Activated CD8-positive, alpha-beta memory T cell treated with anti-CD3 and anti-CD28 coated beads for 1 hour (primary cell): ENCODE measurements at regions not wholly inside any gene's neighbourhood (a gene's known extent, or its start where the extent isn't known, plus 50 kb on each side); places are given as distances from the start of the nearest gene placed in this dataset.
"Not testable (repeated sequence)": the region's sequence is repeated elsewhere in the genome, so short reads cannot be mapped to it uniquely, and the experiment has no call there.

Experiments used
- DNase-seq, 2 donors: peaks; one replicate each; pipeline ENCODE4 v3.0.0-alpha.2; 2020; ENCODE audit warnings: low read depth in 1 of 2; ENCODE audit errors: extremely low read depth in 1 of 2

DNA sequence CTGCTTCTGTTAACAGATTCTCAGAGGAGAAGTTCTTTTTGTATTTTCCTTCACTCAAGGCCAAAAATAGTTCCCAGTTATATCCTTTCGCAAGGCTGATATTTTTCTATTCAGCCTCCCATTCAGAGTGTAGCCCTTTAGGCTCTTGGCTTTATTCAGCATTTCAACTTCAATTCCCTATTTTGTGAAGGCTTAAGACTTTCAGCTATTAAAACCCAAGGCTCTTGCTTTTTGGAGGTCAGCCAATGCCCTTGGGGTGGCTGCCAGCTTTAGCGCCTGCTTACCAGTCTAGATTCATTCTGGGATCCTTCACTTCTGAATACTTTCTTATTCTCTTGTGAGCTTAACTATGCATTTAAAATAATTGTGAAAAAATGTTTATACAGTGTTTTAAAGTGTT is 57.3 kb upstream of the ADGRA3 start:
- DNase-seq, result no peak

DNA sequence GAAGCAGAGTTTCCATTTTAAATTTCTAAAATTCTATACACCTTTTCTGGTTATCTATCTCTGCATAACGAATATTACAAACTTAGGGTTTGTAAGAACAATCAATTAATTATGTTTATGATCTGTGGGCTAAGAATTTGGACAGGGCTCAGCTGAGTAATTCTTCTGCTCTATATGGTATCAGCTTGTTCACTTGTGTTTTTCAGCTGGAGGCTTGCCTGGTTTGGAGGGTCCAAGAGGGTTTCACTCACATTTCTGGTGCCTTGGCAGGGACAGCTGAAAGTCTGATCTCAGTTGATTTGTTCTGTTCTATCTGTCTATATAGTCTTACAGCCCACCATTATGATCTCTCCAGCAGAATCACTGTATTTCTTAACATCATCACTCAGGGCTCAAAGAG is 57.8 kb upstream of the ADGRA3 start:
- no peak for DNase-seq

DNA sequence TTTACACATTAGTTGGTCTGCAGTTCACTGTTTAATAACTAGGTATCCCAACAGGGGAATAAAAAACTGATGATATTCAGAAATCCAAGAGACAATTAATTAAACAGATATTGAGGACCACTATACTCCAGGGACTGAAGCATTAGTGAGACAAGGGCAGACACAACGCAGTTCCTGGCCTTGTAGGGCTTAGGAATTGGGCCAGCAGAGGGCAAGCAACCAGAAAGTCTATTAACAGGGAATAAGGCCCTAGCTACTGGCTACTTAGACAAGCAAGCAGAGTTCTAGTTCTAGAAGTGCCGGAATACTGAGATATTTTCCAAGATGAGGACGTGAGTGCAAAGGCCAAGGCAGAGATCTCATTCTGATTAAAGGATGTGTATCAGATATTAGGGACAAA is 58.6 kb upstream of the ADGRA3 start:
- no peak for DNase-seq

DNA sequence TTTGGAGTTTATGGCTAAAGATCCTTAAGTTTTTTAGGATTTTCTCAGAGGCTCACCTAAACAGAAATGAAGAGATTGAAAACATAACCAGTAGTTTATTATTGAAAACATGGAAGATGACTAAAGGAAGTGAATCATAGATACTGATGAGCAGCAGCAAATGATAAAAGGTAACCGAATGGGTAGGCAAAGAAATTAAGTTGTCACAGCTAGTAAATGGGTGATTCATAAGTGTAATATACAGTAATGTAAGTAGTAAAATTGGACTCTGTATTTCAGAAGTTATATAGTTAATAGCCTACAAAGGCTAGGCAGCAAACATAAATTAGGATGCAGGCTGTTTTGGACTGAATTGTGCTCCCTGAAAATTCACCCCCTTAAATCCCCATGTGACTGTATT is 59.0 kb upstream of the ADGRA3 start:
- DNase-seq, result no peak

DNA sequence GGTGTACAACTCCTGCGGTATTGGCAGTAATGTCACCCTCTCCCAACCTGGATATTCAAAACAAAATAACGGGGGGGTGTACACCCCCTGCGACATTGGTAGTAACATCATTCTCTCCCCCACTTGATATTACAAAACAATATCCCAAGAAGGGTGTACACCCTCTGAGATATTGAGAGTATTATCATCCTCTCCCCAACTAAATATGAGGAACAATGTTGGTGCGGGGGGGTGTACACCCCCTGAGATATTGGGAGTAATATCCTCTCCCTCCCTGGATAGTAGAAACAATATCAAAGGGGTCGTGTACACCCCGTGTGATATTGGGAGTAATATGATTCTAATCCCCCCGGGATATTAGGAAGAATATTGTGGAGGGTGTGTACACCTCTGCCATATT is 71.4 kb upstream of the ADGRA3 start:
- no peak for DNase-seq

DNA sequence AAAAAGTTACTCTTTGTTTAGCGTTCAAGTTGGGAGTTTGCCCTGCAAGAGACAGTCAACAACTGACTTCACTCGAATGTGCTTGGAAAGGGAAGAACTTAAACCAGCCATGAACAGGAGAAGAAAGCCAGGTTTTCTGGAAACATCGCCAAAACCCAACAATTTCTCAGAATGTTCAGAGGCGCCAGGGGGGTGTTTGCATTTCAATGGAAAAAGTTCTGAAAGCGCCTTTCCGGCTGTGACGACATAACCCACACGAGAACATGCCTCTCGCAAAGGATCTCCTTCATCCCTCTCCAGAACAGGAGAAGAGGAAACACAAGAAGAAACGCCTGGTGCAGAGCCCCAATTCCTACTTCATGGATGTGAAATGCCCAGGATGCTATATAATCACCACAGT is 78.1 kb upstream of the ADGRA3 start:
- DNase-seq, result no peak

DNA sequence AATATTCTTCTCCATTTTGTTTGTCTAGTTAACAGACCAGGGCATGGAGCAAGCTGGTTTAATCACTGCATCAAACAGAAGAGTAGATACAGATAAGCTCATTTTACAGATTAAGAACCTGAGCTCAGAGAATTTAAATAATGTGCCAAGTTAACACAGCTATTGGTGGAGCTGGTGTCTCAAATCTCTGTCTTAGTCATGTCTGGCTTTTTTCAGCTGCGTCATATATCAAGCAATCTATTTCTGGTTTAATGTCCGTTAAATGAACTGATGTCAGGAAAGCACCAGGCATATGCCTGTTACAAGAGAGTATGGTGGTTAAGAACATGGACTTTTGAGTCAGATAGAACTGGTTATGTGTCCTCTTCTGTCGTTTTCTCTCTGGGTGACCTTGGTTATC is 79.8 kb upstream of the ADGRA3 start:
- no peak for DNase-seq

DNA sequence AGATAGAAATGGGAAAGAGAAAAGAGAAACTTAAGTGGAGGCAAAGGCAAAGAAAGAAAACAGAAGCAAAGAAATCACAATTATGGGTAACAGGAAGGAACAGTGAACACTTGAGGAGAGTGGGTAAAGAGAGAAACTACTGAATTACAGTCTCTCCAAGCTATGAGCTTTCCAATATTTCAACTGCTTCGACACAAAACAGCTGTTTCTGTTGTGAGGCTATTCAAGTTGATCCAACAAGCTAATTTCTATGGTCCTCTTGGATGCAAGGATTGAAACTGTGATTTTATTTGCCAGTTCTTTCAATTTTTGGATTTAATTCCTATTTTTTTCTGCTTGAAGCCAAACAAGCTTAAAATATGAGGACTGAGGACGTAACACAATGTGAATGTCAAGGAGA is 80.5 kb upstream of the ADGRA3 start:
- no peak for DNase-seq

DNA sequence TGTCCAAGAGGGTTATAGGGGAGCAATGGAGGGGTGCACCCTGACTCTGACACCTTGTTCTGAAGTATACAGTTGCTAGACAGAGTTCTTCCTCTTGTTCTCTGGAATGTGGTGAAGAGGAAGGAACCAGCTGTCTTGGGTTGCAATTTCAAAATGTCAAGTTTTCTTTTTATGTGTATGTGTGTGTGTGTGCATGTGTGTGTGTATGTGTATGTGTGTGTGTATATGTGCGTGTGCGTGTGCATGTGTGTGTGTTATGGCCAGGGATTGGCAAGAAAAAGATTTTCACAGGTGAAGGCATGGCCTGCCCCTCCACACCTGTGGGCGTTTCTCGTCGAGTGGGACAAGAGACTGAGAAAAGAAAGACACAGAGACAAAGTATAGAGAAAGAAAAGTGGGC is 81.6 kb upstream of the ADGRA3 start:
- no peak for DNase-seq

DNA sequence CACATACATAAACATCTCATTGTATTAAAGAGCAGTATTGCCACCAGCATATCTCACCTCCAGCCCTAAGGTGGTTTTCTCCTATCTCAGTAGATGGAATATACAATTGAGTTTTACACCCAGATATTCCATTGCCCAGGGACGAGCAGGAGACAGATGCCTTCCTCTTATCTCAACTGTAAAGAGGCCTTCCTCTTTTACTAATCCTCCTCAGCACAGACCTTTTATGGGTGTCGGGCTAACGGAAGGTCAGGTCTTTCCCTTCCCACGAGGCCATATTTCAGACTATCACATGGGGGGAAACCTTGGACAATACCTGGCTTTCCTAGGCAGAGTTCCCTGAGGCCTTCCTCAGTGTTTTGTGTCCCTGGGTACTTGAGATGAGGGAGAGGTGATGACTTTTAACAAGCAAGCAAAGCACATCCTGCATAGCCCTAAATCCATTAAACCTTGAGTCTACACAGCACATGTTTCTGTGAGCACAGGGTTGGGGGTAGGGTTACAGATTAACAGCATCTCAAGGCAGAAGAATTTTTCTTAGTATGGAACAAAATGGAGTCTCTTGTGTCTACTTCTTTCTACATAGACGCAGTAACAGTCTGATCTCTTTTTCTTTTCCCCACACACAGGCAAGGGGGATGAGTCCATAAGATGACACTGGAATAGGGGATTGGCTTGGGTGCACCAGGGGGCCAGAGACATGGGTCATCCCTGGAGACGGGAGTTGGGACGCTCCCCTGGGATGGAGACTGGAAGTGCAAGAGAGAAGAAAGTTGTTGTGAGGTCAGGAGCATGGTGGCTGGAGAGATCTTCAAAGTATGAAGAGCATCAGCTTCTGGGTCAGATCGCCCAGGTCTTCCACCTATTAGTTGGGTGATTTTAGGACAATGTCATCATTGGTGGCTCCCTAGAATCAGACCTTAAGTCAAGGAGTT is 82.5 kb upstream of the ADGRA3 start:
- DNase-seq, result not testable (repeated sequence)

DNA sequence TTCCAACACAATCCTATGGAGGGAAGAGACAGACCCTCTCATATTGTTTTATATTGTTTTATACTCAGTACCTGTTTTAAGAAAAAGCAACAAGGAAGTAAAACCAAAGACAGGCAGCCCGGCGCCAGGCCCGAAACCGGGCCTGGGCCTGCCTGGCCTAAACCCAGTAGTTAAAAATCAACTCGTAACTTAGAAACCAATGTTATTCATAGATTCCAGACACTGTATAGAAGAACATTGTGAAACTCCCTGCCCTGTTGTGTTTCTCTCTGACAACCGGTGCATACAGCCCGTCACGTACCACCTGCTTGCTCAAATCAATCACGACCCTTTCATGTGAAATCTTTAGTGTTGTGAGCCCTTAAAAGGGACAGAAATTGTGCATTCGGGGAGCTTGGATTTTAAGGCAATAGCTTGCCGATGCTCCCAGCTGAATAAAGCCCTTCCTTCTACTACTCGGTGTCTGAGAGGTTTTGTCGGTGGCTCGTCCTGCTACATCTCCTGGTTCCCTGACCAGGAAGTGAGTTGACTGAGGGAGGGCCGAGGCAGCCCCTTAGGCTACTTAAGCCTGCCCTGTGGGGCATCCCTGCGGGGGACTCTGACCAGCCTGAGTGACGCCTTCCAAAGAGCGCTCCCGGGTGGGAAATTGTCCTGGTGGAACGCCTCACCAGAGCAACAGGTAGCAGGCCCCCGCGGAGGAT is 83.5 kb upstream of the ADGRA3 start:
- not testable (repeated sequence) for DNase-seq

DNA sequence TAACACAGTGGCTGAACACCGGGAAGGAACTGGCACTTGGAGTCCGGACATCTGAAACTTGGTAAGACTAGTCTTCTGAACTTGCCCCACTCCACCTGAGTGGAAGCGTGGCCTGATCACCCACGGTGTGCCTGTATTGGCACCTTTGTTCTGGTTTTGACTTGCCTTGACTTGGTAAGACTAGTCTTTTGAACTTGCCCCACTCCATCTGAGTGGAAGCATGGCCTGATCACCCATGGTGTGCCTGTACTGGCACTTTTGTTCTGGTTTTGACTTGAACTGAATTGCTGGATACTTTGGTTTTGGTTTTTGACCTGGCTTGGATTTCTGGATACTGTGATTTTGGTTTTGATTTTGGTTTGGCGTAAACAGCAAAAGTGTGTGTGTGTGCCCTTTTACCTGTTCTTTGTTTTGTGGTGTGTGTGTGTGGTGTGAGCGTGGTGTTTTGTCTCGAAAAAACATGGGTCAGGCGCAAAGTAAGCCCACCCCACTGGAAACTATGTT is 84.1 kb upstream of the ADGRA3 start:
- DNase-seq, result not testable (repeated sequence)

DNA sequence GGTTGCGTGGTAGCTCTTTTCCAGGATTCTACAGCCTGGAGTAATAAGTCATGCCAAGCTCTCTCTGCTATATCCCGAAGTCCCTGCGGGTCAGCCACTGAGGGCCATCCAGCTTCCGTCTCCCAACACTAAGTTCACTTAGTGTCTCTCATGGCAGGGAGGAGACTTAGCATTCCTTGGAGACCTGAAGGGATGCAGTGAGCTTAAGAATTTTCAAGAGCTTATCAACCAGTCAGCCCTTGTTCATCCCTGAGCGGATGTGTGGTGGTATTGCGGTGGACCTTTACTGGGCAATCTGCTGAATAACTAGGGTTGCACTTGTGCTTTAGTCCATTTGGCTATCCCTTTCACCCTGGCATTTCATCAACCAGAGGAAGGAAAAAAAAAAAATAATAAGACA is 85.8 kb upstream of the ADGRA3 start:
- DNase-seq, result not testable (repeated sequence)

DNA sequence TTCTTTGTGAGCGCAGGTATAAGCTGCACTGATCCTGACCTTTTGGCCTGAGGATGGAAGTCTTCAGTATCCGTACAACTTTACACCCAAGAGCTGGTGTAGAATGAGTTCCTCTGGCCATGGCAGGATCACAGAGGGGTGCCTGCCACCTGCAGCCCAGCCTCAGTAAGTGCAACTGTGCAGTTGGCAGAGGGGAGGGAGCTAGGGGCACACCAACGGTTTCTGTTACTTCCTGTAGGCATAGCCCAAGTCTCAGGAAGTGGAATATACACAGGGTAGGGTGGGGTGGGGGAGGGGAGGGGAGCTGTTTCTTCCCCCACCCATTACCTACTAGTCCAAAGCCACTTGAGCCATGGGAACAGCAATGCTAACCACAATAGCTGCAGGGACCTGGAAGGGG is 85.4 kb upstream of the GBA3 start:
- peak in 1 of 2 donors; percentile 13 for DNase-seq

DNA sequence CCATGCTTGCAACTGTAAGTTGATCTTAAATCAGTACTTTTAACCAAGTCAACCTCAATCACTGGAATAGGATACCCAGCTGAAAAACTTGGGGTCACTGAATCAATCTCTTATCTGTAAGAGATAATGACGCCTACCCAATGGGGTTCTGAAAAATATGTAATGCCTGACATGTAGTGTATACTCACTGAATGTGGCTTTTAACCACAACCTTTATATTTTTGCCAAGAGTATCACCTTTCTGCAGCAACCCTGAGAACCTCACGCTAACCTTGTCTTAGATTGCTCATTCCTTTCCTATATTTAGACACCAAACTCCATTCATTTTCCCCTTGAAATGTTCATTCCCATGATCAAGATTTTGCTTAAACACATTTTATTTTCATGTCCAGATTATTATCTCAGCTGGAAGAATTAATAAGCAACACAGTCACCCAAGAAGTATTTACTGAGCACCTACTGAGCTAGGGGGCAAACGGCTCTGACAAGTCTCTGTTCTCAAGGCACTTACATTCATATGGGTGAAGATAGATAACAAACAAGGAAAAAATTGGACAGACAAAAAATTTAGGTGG is 82.7 kb upstream of the GBA3 start:
- DNase-seq, result not testable (repeated sequence)

DNA sequence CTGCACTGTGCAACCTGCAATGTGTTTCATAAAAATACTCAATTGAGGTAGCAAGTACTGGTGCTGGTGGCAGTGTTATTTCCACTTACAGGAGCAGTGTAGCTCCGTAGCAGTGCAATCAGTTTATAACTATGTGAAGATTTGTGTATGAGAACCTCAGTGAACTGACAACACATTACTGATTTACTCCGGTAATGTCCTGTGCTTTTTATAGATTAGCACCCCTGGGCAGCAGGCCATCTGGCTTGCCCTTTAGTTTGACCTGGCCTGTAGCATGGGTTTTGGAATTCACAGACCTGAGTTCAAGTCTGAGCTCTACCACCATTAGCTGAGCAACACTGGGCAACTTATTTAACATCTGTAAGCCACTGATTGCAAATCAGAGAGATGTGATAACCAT is 78.6 kb upstream of the GBA3 start:
- no peak for DNase-seq

DNA sequence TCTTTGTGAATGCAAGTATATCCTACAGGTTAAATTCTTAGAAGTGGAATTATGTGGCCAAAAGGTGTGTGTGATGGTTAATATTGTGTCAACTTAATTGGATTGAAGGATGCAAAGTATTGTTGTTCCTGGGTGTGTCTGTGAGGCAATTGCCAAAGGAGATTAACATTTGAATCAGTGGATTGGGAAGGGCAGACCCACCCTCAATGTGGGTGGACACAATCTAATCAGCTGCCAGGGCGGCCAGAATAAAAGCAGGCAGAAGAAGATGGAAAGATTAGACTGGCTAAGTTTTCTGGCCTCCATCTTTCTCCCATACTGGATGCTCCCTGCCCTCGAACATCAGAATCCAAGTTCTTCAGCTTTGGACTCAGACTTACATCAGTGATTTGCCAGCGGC is 76.2 kb upstream of the GBA3 start:
- no peak for DNase-seq

DNA sequence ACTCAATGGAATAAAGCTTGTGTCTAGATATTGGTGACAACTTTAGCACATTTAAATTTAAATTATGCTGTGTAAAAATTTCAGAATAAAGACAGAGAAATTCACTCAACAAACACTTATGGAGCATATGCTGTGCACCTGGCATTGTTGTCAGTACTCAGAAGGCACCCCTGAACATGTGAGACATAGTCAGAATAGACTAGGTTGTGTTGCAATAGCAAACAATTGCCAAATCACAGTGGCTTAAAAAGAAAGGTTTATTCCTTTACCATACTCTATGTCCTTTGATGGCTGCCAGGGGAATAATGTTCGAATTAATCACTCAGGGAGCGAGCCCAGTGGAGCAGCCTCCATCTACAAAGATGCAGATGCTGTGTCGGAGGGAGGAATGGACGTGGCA is 72.6 kb upstream of the GBA3 start:
- not testable (repeated sequence) for DNase-seq

DNA sequence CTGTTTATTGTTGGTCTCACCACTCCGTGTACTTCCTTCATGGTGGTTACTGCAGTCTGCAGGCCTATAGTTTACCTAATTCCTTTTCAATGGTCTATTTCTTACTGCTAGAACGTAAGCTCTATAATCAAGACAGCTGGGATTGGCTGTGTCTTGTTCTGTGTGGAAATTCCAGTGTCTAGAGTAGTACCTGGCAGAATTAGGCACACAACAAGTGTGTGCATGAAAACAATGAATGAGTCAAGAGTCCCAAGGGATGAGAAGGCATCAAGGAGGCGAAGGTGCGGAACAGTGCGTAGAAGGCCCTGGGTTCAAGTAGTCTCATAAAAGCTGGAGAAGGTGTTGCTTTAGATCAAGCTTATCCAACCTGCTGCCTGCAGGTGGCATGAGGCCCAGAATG is 70.8 kb upstream of the GBA3 start:
- not testable (repeated sequence) for DNase-seq

DNA sequence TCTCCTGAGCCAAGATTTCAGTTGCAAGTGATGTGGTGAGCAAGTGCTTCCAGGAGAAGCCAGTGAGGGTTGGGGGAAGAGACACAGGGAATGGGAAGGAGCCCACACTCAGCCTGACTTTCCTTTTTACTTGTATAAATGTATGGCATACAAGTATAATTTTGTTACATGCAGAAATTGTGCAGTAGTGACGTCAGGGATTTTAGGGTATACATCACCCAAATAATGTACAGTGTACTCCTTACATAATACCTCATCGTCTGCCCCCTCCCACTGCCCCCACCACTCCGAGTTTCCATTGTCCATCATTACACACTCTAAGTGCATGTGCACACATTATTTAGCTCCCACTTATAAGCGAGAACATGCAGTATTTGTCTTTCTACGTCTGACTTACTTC is 68.7 kb upstream of the GBA3 start:
- not testable (repeated sequence) for DNase-seq

DNA sequence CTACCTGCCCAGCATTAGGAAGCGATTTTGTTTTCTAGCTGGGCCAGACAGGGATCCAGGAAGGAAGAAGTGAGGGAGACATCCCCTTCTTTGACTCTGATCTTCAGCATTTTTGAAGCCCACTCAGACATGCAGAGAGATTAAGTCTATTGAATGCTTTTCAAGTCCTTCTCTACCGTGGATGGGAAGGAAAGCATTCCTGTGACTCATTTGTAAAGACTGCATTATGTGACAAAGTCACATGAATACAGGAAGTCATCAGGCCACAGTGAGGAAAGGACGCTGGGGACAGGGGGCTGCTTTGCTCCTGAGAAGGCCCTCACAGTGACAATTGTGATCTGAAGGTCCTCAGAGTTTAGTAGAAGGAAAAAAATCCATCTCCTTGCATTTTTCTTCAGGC is 67.4 kb upstream of the GBA3 start:
- DNase-seq, result no peak

DNA sequence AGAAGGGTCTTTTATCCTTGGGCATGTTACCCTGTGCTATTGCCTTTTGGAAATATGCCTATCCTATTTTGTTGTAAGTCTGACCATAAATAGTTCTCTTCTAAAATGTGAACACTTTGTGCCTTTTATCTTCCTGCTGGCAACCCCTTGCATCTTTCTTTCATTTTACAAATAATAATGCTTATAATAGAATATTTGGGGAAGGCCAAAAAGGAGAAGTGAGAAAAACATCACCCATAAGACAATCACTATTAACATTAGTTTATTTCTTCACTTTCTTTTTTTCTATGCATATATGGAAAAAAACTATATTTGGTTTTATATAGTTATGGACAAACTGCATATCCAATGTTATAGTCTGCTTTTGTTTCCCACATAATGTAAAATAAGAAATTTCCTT is 64.9 kb upstream of the GBA3 start:
- DNase-seq, result not testable (repeated sequence)
